ENCODE measurements at regions not wholly inside any gene's neighbourhood (a gene's known extent, or its start where the extent isn't known, plus 50 kb on each side); places are given as distances from the start of the nearest gene placed in this dataset.

- H2AFZ ChIP-seq (ENCODE audit: low read length) = no peak overlapping the region
- ATAC-seq (no peak), FAIRE-seq (no peak), DNase-seq (ENCODE audit: low spot score) (no peak)
- no TSS peak for BruUV-seq (replicated peaks)
- no peaks in the 10 kb centered on the region for H3K36me3 ChIP-seq (replicated peaks in 1 of 2; ENCODE audit: control insufficient read depth in 1 of 2, insufficient read depth in 2 of 2, low read length in 2 of 2)
- H3K79me2 ChIP-seq (ENCODE audit: insufficient read depth, low read length) = no peaks in the 10 kb centered on the region
- H3K4me1 ChIP-seq (ENCODE audit: insufficient read depth, low read length) = no peaks in the 10 kb centered on the region
- POLR2A ChIA-PET = no interaction called here
- no peak overlapping the region for H3K9ac ChIP-seq (ENCODE audit: insufficient read depth, low read depth, low read length)
- H3K27ac ChIP-seq (ENCODE audit: extremely low read length, insufficient read depth, low read length) = no peak overlapping the region
- CTCF ChIA-PET (ENCODE audit: low intra/inter-chr PET ratio, low total read pairs) = no interaction called here
- no peaks in the 10 kb centered on the region for H4K20me1 ChIP-seq (ENCODE audit: insufficient read depth, low read length)
- no peak for TF ChIP-seq PHF8 (CRISPR knock-in tag; IDR thresholded peaks at IDR 0.05)
- no peak for TF ChIP-seq MYNN (CRISPR knock-in tag; IDR thresholded peaks at IDR 0.05; ENCODE audit: low read depth)
- TF ChIP-seq ATM (IDR thresholded peaks at IDR 0.05; ENCODE audit: borderline replicate concordance) = no peak
- no peak for TF ChIP-seq NCOA5 (CRISPR knock-in tag; IDR thresholded peaks at IDR 0.05)
- no peak for TF ChIP-seq PBX3 (CRISPR knock-in tag; IDR thresholded peaks at IDR 0.05; ENCODE audit: borderline replicate concordance)
- no peak for TF ChIP-seq SETDB1 (CRISPR knock-in tag; IDR thresholded peaks at IDR 0.05; ENCODE audit: borderline replicate concordance)
- no peak for TF ChIP-seq ZSCAN5A (CRISPR knock-in tag; IDR thresholded peaks at IDR 0.05; ENCODE audit: borderline replicate concordance)
- TF ChIP-seq PRDM4 (CRISPR knock-in tag; IDR thresholded peaks at IDR 0.05; ENCODE audit: borderline replicate concordance) = no peak
- no peak for TF ChIP-seq HDAC1 (CRISPR knock-in tag; IDR thresholded peaks at IDR 0.05)
- no peak for TF ChIP-seq HMGXB3 (CRISPR knock-in tag; IDR thresholded peaks at IDR 0.05; ENCODE audit: borderline replicate concordance)
- TF ChIP-seq ZNF773 (CRISPR knock-in tag; IDR thresholded peaks at IDR 0.05; ENCODE audit: borderline replicate concordance) = no peak
- no peak for TF ChIP-seq ARNT2 (CRISPR knock-in tag; IDR thresholded peaks at IDR 0.05; ENCODE audit: low read depth)
- no peak for TF ChIP-seq ZSCAN25 (CRISPR knock-in tag; IDR thresholded peaks at IDR 0.05)
- no peak for TF ChIP-seq NR2F2 (IDR thresholded peaks at IDR 0.05; ENCODE audit: borderline replicate concordance, low read depth)
- H3K4me2 ChIP-seq (ENCODE audit: low read depth, low read length) = no peak overlapping the region
- 0% methylated on average over 2 of the region's 2 CpGs for whole genome bisulfite sequencing (ENCODE audit: low lambda C conversion rate)
- in situ Hi-C loops (cut with HindIII; ENCODE audit: extremely low pct_ligation_motif_present, low pct_unique_long_range_greater_than_20kb) (no loop called here), intact Hi-C loops (cut with micrococcal nuclease; ENCODE audit: unreplicated experiment) (no loop called here)
- H3K9me3 ChIP-seq (ENCODE audit: low read length) = no peaks in the 10 kb centered on the region
- H3K27me3 ChIP-seq (ENCODE audit: control insufficient read depth in 1 of 2, insufficient read depth in 2 of 2, low read length in 2 of 2) = no peaks in the 10 kb centered on the region
- H3K4me3 ChIP-seq (replicated peaks in 1 of 3; ENCODE audit: insufficient read depth in 1 of 3, low read depth in 2 of 3, low read length in 3 of 3) = no peak overlapping the region
Measured at GRCh38 chr18:6677086-6677485, 52.4 kb upstream of the ARHGAP28 start.
